Cardiac fibroblast (primary cell): ENCODE measurements at regions not wholly inside any gene's neighbourhood (a gene's known extent, or its start where the extent isn't known, plus 50 kb on each side); places are given as distances from the start of the nearest gene placed in this dataset.

Experiments
- DNase-seq, 2 donors: peaks; one replicate each; pipeline versions ENCODE4 v3.0.0 to v3.0.0-alpha.2; 2010; ENCODE audit warnings: low read depth in 2 of 2
- H3K4me3 ChIP-seq, 2 donors: replicated peaks in 1 of 2; 1 replicate in 1 of 2; 2 replicates in 1 of 2; pipeline ENCODE4 v1.5.1; 2011; ENCODE audit warnings: low read depth in 2 of 2, low read length in 2 of 2, mild to moderate bottlenecking in 2 of 2, moderate library complexity in 1 of 2
- CTCF ChIP-seq: IDR thresholded peaks from one replicate; pipeline ENCODE4 v1.5.1; 2011; ENCODE audit warnings: low read depth, mild to moderate bottlenecking, low read length, inconsistent platforms

- DNase-seq: no peak
- H3K4me3 ChIP-seq: no peak overlapping the region
- TF ChIP-seq CTCF: no peak
Measured at GRCh38 chr22:48547971-48548370, 1279.7 kb downstream of the BRD1 start.

- no peak for TF ChIP-seq CTCF
- no peak overlapping the region for H3K4me3 ChIP-seq
- no peak for DNase-seq
Measured at GRCh38 chr22:48546653-48547424, 1280.8 kb downstream of the BRD1 start.

GRCh38 chr22:48545987-48546386, 1281.7 kb downstream of the BRD1 start:
- no peak for TF ChIP-seq CTCF
- no peak for DNase-seq
- H3K4me3 ChIP-seq: no peak overlapping the region

- no peak for DNase-seq
- H3K4me3 ChIP-seq: no peak overlapping the region
Measured at GRCh38 chr22:48541401-48542098, 1286.1 kb downstream of the BRD1 start.

GRCh38 chr22:48539261-48539660, 1288.4 kb downstream of the BRD1 start:
- no peak for DNase-seq
- no peak for TF ChIP-seq CTCF
- no peak overlapping the region for H3K4me3 ChIP-seq

More at GRCh38 chr22:48541401-48542098, 1286.1 kb downstream of the BRD1 start:
- TF ChIP-seq CTCF: no peak

- DNase-seq: no peak
- H3K4me3 ChIP-seq: no peak overlapping the region
- TF ChIP-seq CTCF: no peak
Measured at GRCh38 chr22:48538291-48538820, 1289.3 kb downstream of the BRD1 start.
